RWPE2 (cell line): ENCODE measurements at regions not wholly inside any gene's neighbourhood (a gene's known extent, or its start where the extent isn't known, plus 50 kb on each side); places are given as distances from the start of the nearest gene placed in this dataset.
A peak's percentile ranks its signal among the peaks of the same experiment; 100 is the strongest.

ENCODE experiments used
- ATAC-seq: fragments of 200-7000 bp; cut with Tn5 transposase; 3 replicates; pipeline ENCODE4 v1.9.1; 2021; ENCODE audit warnings: low read depth
- DNase-seq: peaks from one replicate; pipeline ENCODE4 v3.0.0-alpha.2; 2020; ENCODE audit warnings: low spot score
- H3K27ac ChIP-seq: fragments of 450-650 bp; 2 replicates; pipeline ENCODE4 v1.5.1; 2017; ENCODE audit warnings: mild to moderate bottlenecking; ENCODE audit not compliant: poor library complexity, severe bottlenecking
- H3K27me3 ChIP-seq: fragments of 250-450 bp; sonication (Bioruptor Pico); 2 replicates; pipeline ENCODE4 v1.5.1; 2021; ENCODE audit warnings: mild to moderate bottlenecking, moderate library complexity; ENCODE audit not compliant: insufficient read depth, poor library complexity, severe bottlenecking
- H3K36me3 ChIP-seq: fragments of 250-450 bp; sonication (Bioruptor Pico); 2 replicates; pipeline ENCODE4 v1.5.1; 2020; ENCODE audit warnings: low read depth, mild to moderate bottlenecking, moderate library complexity
- H3K4me1 ChIP-seq: fragments of 250-450 bp; sonication (Bioruptor Pico); 2 replicates; pipeline ENCODE4 v1.5.1; 2021; ENCODE audit warnings: mild to moderate bottlenecking, moderate library complexity; ENCODE audit not compliant: insufficient read depth, poor library complexity, severe bottlenecking
- H3K4me3 ChIP-seq: fragments of 250-450 bp; sonication (Bioruptor Pico); 2 replicates; pipeline ENCODE4 v1.5.1; 2021; ENCODE audit warnings: mild to moderate bottlenecking, moderate library complexity; ENCODE audit not compliant: severe bottlenecking
- H3K9me3 ChIP-seq: fragments of 250-450 bp; sonication (Bioruptor Pico); 2 replicates; pipeline ENCODE4 v1.5.1; 2021; ENCODE audit warnings: mild to moderate bottlenecking, moderate library complexity; ENCODE audit not compliant: severe bottlenecking
- TF ChIP-seq, protein P1 (sequence below): fragments of 450-650 bp; IDR thresholded peaks from one replicate; pipeline ENCODE4 v1.5.1; 2017; ENCODE audit warnings: mild to moderate bottlenecking, moderate library complexity; ENCODE audit not compliant: poor library complexity, severe bottlenecking

GRCh38 chr5:115415143-115415491 is 118.7 kb upstream of the CCDC112 start:
- Histone ChIP-seq H3K36me3 (no peaks in the 10 kb centered on the region), H3K4me1 (peaks cover 21% of the 10 kb centered on the region), H3K27me3 (no peaks in the 10 kb centered on the region), H3K27ac (no peak overlapping the region), H3K4me3 (no peak overlapping the region), H3K9me3 (no peaks in the 10 kb centered on the region)
- TF ChIP-seq, protein P1, sequence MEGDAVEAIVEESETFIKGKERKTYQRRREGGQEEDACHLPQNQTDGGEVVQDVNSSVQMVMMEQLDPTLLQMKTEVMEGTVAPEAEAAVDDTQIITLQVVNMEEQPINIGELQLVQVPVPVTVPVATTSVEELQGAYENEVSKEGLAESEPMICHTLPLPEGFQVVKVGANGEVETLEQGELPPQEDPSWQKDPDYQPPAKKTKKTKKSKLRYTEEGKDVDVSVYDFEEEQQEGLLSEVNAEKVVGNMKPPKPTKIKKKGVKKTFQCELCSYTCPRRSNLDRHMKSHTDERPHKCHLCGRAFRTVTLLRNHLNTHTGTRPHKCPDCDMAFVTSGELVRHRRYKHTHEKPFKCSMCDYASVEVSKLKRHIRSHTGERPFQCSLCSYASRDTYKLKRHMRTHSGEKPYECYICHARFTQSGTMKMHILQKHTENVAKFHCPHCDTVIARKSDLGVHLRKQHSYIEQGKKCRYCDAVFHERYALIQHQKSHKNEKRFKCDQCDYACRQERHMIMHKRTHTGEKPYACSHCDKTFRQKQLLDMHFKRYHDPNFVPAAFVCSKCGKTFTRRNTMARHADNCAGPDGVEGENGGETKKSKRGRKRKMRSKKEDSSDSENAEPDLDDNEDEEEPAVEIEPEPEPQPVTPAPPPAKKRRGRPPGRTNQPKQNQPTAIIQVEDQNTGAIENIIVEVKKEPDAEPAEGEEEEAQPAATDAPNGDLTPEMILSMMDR, result no peak
- ATAC-seq, result peak; percentile 53
- no peak for DNase-seq

DNA sequence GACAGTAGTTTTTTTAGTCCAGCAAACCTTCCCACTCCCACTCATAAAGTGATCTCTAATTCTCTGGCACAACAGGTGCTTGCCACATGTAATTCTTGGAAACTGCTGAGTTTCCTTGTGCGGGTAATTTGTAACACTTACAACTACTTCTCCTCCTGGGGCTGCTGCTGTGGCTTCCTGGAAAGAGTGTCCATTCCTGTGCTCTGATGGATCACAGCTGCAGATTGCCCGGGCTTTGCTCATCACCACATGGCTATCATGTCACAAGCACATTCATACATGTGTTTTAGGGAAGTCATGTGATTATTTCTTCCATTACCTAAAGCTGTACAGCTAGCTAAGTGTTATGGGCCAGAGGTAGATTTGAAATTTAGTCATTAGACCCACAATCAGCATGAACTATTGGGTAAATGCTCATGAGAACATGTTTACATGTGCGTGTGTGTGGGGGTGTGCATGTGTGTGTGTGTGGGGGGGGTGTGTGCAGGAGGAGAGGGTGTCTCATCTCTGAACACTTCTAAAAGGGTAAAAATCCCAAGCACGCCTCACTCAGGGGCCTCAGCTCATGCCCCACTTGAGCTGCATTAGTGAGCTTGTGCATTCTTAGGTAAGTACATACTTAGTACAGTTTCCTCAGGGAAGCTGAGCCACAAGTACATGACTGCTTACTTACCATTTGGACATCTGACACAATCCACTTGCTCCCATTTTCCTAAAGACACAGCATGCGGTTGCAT is 118.1 kb upstream of the CCDC112 start:
- Histone ChIP-seq H3K4me3 (no peak overlapping the region), H3K9me3 (no peaks in the 10 kb centered on the region), H3K27ac (no peak overlapping the region), H3K27me3 (no peaks in the 10 kb centered on the region), H3K4me1 (peaks cover 15% of the 10 kb centered on the region), H3K36me3 (no peaks in the 10 kb centered on the region)
- ATAC-seq, result no peak; the same call in 2 of the 3 replicates
- TF ChIP-seq, protein P1, result no peak
- no peak for DNase-seq

GRCh38 chr5:115413651-115414050 is 117.2 kb upstream of the CCDC112 start:
- H3K4me3 ChIP-seq, result no peak overlapping the region
- no peak for ATAC-seq

DNA sequence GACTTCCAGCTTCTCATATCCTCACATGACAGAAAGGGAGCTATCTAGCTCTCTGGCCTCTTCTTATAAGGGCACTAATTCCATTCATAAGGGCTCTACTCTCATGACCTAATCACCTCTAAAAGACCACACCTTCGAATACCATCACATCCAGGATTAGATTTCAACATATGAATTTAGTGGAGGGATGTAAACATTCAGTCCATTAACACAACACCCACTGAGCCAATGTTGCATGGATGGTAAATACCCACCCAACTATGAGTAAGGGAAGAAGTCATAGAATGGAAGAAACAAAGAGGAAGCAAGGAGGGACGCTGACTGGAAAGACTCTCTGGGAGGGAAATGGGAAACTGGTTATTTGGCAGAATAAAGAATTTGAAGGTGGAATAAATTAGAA is 112.6 kb upstream of the CCDC112 start:
- no peak overlapping the region for H3K4me3 ChIP-seq
- no peak for DNase-seq
- H3K9me3 ChIP-seq, result no peaks in the 10 kb centered on the region
- no peaks in the 10 kb centered on the region for H3K27me3 ChIP-seq
- no peak overlapping the region for H3K27ac ChIP-seq
- no peaks in the 10 kb centered on the region for H3K4me1 ChIP-seq
- TF ChIP-seq, protein P1, result no peak
- no peaks in the 10 kb centered on the region for H3K36me3 ChIP-seq
- no peak for ATAC-seq

More at GRCh38 chr5:115413651-115414050, 117.2 kb upstream of the CCDC112 start:
- TF ChIP-seq, protein P1, result no peak
- Histone ChIP-seq H3K4me1 (peaks cover 6% of the 10 kb centered on the region), H3K36me3 (no peaks in the 10 kb centered on the region), H3K9me3 (no peaks in the 10 kb centered on the region), H3K27me3 (no peaks in the 10 kb centered on the region), H3K27ac (no peak overlapping the region)
- no peak for DNase-seq
